Spinal cord (tissue), 9 donors: ENCODE measurements at regions not wholly inside any gene's neighbourhood (a gene's known extent, or its start where the extent isn't known, plus 50 kb on each side); places are given as distances from the start of the nearest gene placed in this dataset.

Experiments
- DNase-seq, 6 donors: peaks; one replicate each; pipeline versions ENCODE4 v3.0.0 to v3.0.0-alpha.2; 2013 to 2015; ENCODE audit warnings: low spot score in 6 of 6, low read depth in 4 of 6
- H3K27ac ChIP-seq: one replicate; pipeline ENCODE4 v1.5.1; 2013; ENCODE audit warnings: low read depth, low read length, control low read depth
- H3K27me3 ChIP-seq: one replicate; pipeline ENCODE4 v1.6.1; 2013; ENCODE audit warnings: low read length; ENCODE audit not compliant: control insufficient read depth, insufficient read depth
- H3K36me3 ChIP-seq: one replicate; pipeline ENCODE4 v1.6.1; 2013; ENCODE audit warnings: low read length; ENCODE audit not compliant: control insufficient read depth, insufficient read depth
- H3K4me1 ChIP-seq: one replicate; pipeline ENCODE4 v1.6.1; 2013; ENCODE audit warnings: low read length; ENCODE audit not compliant: control insufficient read depth, insufficient read depth
- H3K4me3 ChIP-seq: one replicate; pipeline ENCODE4 v1.5.1; 2013; ENCODE audit warnings: low read depth, low read length, control low read depth
- H3K9me3 ChIP-seq: one replicate; pipeline ENCODE4 v1.6.1; 2013; ENCODE audit warnings: low read length; ENCODE audit not compliant: control insufficient read depth, insufficient read depth
- WGBS: methylation state at CpG from one replicate; pipeline ENCODE4 v1.1.5; 2013; ENCODE audit warnings: missing lambda C conversion rate; ENCODE audit not compliant: insufficient coverage; 5-methylcytosine and 5-hydroxymethylcytosine counted together
- donor health status: healthy.

DNA sequence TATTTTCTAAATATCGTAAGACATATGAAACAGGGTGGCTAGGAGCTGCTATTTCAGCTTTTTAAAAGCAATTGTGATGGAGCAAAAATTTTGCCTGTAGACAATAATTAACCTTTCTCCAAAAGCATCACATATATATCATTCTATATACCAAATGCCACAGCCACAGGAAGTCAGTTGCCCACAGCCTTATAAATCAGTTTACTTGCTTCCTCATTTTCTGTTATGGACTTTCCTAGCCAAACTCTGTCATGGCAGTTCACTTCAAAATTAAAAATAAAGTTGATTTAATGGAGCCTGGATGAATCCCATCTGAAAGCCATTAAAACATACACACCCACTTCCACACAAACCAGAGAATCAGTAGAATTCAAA, 93.4 kb upstream of the NHSL1 start:
- Histone ChIP-seq H3K4me3 (no peak overlapping the region), H3K27ac (no peak overlapping the region)
- WGBS: no CpG with 5 or more reads among the region's 1 CpG

GRCh38 chr6:138593124-138593877, 94.0 kb upstream of the NHSL1 start:
- WGBS: 17% methylated on average over 8 of the region's 12 CpGs

More for the DNA sequence above, 93.4 kb upstream of the NHSL1 start:
- Histone ChIP-seq H3K27me3 (no peaks in the 10 kb centered on the region), H3K4me1 (peaks cover 20% of the 10 kb centered on the region), H3K9me3 (no peaks in the 10 kb centered on the region), H3K36me3 (no peaks in the 10 kb centered on the region)
- DNase-seq: no peak

DNA sequence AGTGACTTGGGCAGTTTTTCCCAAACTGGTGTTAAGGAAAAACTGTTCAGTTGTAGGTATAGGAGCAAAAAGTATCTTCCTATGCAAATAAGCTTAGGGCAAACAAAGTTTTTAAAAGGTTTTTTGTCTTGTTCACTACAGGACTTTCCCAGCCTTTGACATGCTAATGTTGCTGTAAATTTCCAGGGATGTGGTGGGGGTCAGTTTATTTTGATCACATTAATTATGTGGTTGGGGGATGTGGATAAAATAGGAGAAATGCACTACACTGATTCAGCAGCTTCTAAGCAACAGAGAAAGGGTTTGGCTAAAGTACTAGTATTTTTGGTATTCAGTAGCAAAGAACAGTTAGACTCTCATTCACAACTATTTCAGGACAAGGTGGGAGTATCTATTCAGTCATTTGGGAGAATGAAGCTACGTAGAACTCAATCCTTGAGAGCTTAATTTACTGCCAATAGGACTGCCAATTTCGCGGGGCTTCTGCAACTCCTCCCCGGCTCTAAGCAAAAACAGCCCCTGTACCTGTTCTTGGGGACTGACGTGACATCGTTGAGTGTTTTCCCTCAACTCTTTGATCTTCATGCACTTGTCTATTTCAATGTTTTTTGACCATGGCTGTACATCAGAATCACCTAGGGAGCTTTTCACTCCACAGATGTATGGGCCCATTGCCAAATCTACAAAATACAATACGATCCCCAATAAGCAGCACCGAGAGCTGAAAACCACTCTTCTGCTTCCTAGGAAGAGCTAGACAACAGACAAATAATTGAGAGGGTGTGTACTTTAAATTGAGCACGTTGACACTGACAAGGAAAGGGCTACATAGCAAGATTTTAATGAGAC, 94.8 kb upstream of the NHSL1 start:
- Histone ChIP-seq H3K27ac (peak overlapping the region; percentile 43), H3K4me3 (no peak overlapping the region), H3K4me1 (peaks cover 17% of the 10 kb centered on the region), H3K9me3 (no peaks in the 10 kb centered on the region), H3K36me3 (peaks cover 3% of the 10 kb centered on the region), H3K27me3 (no peaks in the 10 kb centered on the region)
- 40% methylated on average over 7 of the region's 9 CpGs for WGBS
- DNase-seq: peak in 2 of 6 donors; percentile 41 to 54

More at GRCh38 chr6:138593124-138593877, 94.0 kb upstream of the NHSL1 start:
- Histone ChIP-seq H3K27me3 (no peaks in the 10 kb centered on the region), H3K4me1 (peaks cover 20% of the 10 kb centered on the region), H3K36me3 (peaks cover 2% of the 10 kb centered on the region), H3K27ac (peak overlapping the region; percentile 42), H3K9me3 (no peaks in the 10 kb centered on the region), H3K4me3 (no peak overlapping the region)
- peak in 2 of 6 donors; percentile 43 to 48 for DNase-seq

DNA sequence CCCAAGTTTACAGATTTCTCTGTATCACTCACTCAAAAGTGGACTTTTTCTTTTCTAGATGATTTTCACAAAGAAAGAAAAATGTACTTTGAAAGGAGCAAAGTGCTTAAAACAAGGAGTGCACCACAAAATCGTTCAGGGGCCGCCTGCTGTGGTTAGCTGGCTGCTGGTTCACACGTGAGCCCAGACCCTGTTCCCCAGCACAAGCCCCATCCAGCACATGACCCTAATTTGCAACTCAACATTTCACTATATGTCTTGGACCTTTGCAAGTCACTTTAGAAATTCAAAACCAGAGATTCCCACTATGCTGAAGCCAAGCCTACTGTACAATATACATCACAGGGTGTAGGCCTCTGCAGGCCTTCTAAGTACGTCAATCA, 95.5 kb upstream of the NHSL1 start:
- Histone ChIP-seq H3K36me3 (peaks cover 3% of the 10 kb centered on the region), H3K4me3 (no peak overlapping the region), H3K27ac (peak overlapping the region; percentile 43), H3K4me1 (peaks cover 11% of the 10 kb centered on the region), H3K9me3 (no peaks in the 10 kb centered on the region), H3K27me3 (no peaks in the 10 kb centered on the region)
- WGBS: 36% methylated on average over 3 of the region's 4 CpGs
- no peak for DNase-seq

GRCh38 chr6:138596126-138596525, 96.8 kb upstream of the NHSL1 start:
- 67% methylated on average over 1 of the region's 5 CpGs for WGBS
- no peak overlapping the region for H3K4me3 ChIP-seq
- no peaks in the 10 kb centered on the region for H3K9me3 ChIP-seq
- H3K36me3 ChIP-seq: peaks cover 3% of the 10 kb centered on the region
- no peak overlapping the region for H3K27ac ChIP-seq
- H3K27me3 ChIP-seq: no peaks in the 10 kb centered on the region
- H3K4me1 ChIP-seq: peaks cover 7% of the 10 kb centered on the region
- DNase-seq: no peak

- Histone ChIP-seq H3K9me3 (no peaks in the 10 kb centered on the region), H3K4me1 (peaks cover 7% of the 10 kb centered on the region), H3K4me3 (no peak overlapping the region), H3K27me3 (no peaks in the 10 kb centered on the region), H3K27ac (no peak overlapping the region), H3K36me3 (peaks cover 3% of the 10 kb centered on the region)
- WGBS: 88% methylated on average over 7 of the region's 11 CpGs
- DNase-seq: no peak
Observed at GRCh38 chr6:138596591-138596990, 97.3 kb upstream of the NHSL1 start.

DNA sequence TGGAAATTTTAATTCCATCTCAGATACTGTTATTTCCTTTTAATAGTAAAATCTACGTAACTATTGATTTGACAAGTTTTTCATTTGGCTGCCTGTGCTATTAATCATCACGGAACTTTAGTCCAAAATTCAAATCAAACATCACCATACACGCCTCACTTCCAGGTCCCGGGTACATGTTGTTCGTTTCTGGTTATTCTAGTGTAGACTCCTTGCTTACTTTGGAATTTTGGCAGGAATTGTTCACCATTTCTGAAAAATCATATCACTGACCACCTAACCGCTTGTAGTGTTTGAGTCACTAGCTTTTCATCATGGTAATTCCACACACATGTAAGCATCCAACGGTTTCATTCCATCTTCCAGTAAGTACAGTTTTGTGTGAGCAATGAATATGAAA, 98.0 kb upstream of the NHSL1 start:
- no peak overlapping the region for H3K27ac ChIP-seq
- peaks cover 3% of the 10 kb centered on the region for H3K36me3 ChIP-seq
- H3K9me3 ChIP-seq: no peaks in the 10 kb centered on the region
- H3K4me3 ChIP-seq: no peak overlapping the region
- H3K4me1 ChIP-seq: peaks cover 7% of the 10 kb centered on the region
- DNase-seq: no peak
- no CpG with 5 or more reads among the region's 7 CpGs for WGBS
- no peaks in the 10 kb centered on the region for H3K27me3 ChIP-seq

- Histone ChIP-seq H3K27ac (no peak overlapping the region), H3K9me3 (no peaks in the 10 kb centered on the region), H3K4me1 (peaks cover 4% of the 10 kb centered on the region), H3K36me3 (peaks cover 3% of the 10 kb centered on the region), H3K27me3 (no peaks in the 10 kb centered on the region), H3K4me3 (no peak overlapping the region)
- no peak for DNase-seq
- WGBS: no CpG with 5 or more reads among the region's 3 CpGs
Observed at GRCh38 chr6:138598562-138599173, 99.4 kb upstream of the NHSL1 start.

GRCh38 chr6:138600261-138600660, 101.0 kb upstream of the NHSL1 start:
- Histone ChIP-seq H3K36me3 (peaks cover 3% of the 10 kb centered on the region), H3K9me3 (no peaks in the 10 kb centered on the region), H3K27me3 (no peaks in the 10 kb centered on the region), H3K27ac (no peak overlapping the region), H3K4me3 (no peak overlapping the region), H3K4me1 (no peaks in the 10 kb centered on the region)
- DNase-seq: no peak
